NB4 (cell line): ENCODE measurements at regions not wholly inside any gene's neighbourhood (a gene's known extent, or its start where the extent isn't known, plus 50 kb on each side); places are given as distances from the start of the nearest gene placed in this dataset.

Experiments
- DNase-seq: peaks from one replicate; pipeline ENCODE4 v3.0.0; 2010; ENCODE audit warnings: low read depth
- H3K4me3 ChIP-seq: one replicate; pipeline ENCODE4 v1.5.1; 2011; ENCODE audit warnings: mild to moderate bottlenecking, low read depth, low read length, moderate library complexity
- MYC ChIP-seq: IDR thresholded peaks from 2 replicates; pipeline ENCODE4 v1.6.1; 2011; ENCODE audit warnings: low read depth, low read length
- POLR2A ChIP-seq: IDR thresholded peaks from 2 replicates; pipeline ENCODE4 v1.6.1; 2011; ENCODE audit warnings: mild to moderate bottlenecking; ENCODE audit not compliant: insufficient read length; ENCODE audit errors: extremely low read depth
- TF ChIP-seq, protein P1 (sequence below): IDR thresholded peaks from one replicate; pipeline ENCODE4 v1.5.1; 2012; ENCODE audit warnings: low read depth, low read length
- TF ChIP-seq, protein P2 (sequence below): IDR thresholded peaks from 2 replicates; pipeline ENCODE4 v1.6.1; 2011; ENCODE audit warnings: low read depth, low read length

DNA sequence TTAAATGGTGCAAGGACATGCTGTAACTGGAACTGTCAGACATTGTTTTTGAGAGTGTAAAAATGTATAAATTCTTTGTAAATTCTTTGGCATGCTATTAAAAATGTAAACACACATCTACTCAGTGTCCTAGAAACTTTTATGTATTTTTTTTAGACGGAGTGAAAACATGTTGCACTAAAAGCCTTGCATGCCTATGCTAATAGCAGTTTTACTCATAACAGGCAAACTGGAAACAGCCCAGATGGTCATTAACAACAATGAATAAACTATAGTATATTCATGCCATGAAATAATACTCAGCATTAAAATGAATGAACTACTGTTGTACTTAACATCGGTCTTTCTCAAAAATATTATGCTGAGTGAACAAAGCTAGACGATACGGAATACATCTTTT lies 954.8 kb upstream of the DDX18 start:
- no peak overlapping the region for H3K4me3 ChIP-seq
- no peak for TF ChIP-seq MYC
- TF ChIP-seq, protein P1, sequence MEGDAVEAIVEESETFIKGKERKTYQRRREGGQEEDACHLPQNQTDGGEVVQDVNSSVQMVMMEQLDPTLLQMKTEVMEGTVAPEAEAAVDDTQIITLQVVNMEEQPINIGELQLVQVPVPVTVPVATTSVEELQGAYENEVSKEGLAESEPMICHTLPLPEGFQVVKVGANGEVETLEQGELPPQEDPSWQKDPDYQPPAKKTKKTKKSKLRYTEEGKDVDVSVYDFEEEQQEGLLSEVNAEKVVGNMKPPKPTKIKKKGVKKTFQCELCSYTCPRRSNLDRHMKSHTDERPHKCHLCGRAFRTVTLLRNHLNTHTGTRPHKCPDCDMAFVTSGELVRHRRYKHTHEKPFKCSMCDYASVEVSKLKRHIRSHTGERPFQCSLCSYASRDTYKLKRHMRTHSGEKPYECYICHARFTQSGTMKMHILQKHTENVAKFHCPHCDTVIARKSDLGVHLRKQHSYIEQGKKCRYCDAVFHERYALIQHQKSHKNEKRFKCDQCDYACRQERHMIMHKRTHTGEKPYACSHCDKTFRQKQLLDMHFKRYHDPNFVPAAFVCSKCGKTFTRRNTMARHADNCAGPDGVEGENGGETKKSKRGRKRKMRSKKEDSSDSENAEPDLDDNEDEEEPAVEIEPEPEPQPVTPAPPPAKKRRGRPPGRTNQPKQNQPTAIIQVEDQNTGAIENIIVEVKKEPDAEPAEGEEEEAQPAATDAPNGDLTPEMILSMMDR = no peak
- no peak for TF ChIP-seq POLR2A
- TF ChIP-seq, protein P2, sequence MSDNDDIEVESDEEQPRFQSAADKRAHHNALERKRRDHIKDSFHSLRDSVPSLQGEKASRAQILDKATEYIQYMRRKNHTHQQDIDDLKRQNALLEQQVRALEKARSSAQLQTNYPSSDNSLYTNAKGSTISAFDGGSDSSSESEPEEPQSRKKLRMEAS = no peak
- no peak for DNase-seq

DNA sequence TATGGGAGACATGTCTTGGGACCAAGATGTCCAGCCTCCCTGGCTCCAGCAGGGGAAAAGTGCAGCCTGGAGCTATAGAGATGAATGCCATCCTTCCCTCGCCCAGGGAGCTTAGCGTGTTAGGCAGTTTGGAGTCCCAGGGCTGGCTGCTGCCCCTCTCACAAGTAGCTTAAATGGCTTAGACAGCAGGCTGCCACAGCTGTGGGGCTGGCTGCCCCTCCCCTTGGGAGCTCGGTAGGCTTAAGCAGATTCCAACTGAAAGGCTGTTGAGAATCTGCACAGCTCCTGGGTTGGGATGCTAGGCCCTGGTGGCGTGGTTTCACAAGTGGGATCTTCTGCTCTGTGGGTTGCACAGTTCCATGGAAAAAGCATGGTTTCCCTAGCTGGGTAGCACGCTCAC lies 940.5 kb upstream of the DDX18 start:
- TF ChIP-seq, protein P2 = no peak
- H3K4me3 ChIP-seq = no peak overlapping the region
- DNase-seq = no peak

DNA sequence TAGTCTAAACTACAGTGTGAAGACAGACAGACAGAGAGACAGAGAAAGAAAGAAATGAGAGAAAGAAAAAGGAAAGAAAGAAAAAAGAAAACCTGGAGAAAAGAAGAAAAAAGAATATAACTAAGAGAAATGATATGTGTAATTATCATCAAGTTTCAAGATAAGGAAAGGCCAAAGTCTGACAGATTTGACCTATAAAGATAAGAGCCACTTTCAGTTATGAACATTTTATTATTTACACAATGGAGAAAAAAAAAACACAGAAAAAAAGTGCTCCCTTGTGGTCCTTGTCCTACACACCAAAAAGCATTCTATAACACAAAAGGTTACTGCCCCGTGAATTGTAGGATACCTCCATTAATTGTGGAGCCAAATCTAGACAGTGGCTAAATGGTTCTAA lies 937.2 kb upstream of the DDX18 start:
- DNase-seq = no peak
- H3K4me3 ChIP-seq = no peak overlapping the region
- TF ChIP-seq, protein P2 = no peak
- TF ChIP-seq, protein P1 = no peak
- TF ChIP-seq MYC (no peak), POLR2A (no peak)

DNA sequence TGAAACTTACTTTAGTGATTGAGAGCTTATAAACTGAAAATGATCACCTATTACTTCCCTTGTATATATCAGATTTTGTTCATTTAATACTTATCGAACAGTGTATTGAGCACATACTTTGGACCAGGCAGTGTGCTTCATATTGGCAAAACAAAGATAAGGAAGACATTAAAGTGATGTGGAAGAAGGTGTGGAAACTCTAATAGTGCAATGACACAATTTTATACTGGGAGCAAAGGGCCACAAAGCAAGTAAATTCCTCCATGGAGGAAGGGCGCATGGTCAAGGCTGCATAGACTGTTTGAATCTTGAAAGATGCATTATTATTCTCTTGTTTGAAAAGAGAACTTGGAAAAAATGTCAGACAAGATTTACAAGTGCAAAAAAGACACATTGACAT lies 936.5 kb upstream of the DDX18 start:
- no peak for DNase-seq
- TF ChIP-seq, protein P1 = no peak
- TF ChIP-seq, protein P2 = no peak
- TF ChIP-seq POLR2A (no peak), MYC (no peak)

DNA sequence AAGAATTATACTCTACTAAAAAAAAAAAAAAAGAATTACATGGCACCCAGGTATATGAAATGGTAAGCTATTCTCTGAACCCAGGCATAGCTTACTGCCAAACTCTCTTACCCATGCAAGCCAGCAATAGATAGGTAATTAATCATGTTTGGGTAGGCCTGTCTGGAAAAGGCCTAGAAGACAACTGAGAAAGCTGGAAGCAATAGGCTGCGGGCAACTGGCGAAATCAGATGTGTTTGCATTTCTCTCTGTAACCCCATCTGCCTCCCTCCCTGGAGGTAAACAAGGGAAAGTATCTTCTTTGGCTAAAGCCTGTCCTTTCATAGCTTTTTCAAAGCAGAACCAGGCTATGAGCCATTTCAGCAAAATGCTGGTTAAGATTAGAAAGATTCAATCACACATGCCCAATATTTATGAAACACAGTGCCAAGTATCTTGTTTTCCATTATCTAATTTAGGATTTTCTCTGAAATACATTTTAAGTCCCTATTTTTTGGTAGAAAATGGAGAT lies 934.8 kb upstream of the DDX18 start:
- no peak for DNase-seq
- TF ChIP-seq MYC (no peak), POLR2A (no peak)
- TF ChIP-seq, protein P1 = no peak
- TF ChIP-seq, protein P2 = no peak
- no peak overlapping the region for H3K4me3 ChIP-seq

More for the DNA sequence above, 936.5 kb upstream of the DDX18 start:
- H3K4me3 ChIP-seq = no peak overlapping the region

DNA sequence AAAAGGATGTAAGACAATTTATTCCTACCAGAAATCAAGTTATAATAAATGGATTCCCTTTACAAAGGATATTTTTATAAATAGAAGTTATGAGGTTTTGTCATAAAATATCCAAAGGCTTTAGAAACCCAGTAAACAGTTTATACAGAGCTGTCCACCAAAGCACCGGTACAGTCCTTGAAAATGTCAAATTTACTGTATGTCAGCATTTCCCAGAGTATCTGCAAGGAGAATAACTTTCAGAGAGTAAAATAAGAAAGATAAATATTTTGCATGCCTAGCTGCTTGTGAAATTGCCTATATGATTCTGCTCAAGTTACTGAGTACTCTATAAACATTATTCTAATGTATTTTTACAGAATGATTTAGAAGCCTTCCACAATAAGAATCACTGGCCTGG lies 923.3 kb upstream of the DDX18 start:
- no peak overlapping the region for H3K4me3 ChIP-seq
- TF ChIP-seq MYC (no peak), POLR2A (no peak)
- TF ChIP-seq, protein P1 = no peak
- TF ChIP-seq, protein P2 = no peak
- DNase-seq = no peak
